NAMALWA (cell line): ENCODE measurements at regions not wholly inside any gene's neighbourhood (a gene's known extent, or its start where the extent isn't known, plus 50 kb on each side); places are given as distances from the start of the nearest gene placed in this dataset.

ENCODE experiments used
- DNase-seq: peaks from one replicate; pipeline ENCODE4 v3.0.0-alpha.2; 2015; ENCODE audit warnings: low spot score

- no peak for DNase-seq
Observed at GRCh38 chr2:193701484-193701883, 1506.8 kb upstream of the TMEFF2 start.

- peak; percentile 38 for DNase-seq
Observed at GRCh38 chr2:193695367-193695766, 1500.6 kb upstream of the TMEFF2 start.

- DNase-seq, result no peak
Observed at GRCh38 chr2:193693758-193694157, 1499.0 kb upstream of the TMEFF2 start.

DNA sequence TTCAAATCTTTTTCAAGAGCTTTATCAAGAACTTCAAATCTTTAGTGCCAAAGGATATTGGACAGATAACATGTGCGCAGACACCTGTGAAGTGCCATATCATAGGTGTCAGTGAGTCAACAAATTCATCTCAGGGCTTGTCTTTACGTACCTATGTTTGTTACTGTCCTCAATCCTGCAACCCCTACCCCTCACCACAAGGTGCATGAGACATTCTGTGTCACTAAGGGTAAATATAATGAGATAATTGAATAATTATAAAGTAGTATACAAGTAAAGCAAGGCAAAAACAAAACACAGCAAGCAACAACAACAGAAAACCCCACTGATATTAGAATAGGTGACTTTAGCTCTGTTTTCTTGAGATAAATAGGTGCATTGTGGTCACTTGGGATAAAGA is 1495.8 kb upstream of the TMEFF2 start:
- DNase-seq, result no peak

GRCh38 chr2:193687195-193687594 is 1492.5 kb upstream of the TMEFF2 start:
- no peak for DNase-seq

- DNase-seq, result no peak
Observed at GRCh38 chr2:193679847-193680246, 1485.1 kb upstream of the TMEFF2 start.

DNA sequence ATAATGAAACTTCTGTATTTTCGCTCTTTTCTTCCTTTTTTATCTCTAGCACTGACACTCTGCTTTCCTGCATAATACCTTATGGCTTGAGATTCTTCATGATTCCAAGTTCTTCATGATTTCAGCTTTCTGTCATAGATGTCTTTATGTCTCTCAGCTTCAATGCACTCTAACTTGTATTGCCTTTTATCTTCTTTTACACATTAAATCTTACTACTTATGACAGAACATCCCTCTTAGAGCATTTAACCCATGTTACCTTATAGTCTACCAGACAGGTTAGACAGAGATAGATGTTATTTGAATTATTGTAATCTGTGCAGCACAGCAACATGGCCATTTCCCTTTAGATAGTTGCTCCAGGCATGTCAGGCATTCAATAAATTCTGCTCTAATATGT is 1475.7 kb upstream of the TMEFF2 start:
- no peak for DNase-seq

- no peak for DNase-seq
Observed at GRCh38 chr2:193668557-193669323, 1474.0 kb upstream of the TMEFF2 start.

DNA sequence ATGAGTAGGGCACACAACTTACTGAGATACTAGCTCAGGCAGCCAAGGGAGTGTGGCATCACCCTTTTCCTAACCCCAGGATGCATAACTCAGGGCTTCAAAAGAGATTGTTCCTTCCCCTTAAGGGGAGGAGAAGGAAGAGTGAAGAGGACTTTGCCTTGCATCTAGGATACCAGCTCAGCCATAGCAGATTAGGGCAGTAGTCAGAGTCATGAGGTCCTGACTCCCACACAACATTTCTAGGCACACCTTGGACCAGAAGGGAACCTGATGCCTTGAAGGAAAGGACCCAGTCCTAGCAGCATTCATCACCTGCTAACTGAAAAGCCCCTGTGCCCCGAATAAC is 1433.2 kb upstream of the TMEFF2 start:
- no peak for DNase-seq

DNA sequence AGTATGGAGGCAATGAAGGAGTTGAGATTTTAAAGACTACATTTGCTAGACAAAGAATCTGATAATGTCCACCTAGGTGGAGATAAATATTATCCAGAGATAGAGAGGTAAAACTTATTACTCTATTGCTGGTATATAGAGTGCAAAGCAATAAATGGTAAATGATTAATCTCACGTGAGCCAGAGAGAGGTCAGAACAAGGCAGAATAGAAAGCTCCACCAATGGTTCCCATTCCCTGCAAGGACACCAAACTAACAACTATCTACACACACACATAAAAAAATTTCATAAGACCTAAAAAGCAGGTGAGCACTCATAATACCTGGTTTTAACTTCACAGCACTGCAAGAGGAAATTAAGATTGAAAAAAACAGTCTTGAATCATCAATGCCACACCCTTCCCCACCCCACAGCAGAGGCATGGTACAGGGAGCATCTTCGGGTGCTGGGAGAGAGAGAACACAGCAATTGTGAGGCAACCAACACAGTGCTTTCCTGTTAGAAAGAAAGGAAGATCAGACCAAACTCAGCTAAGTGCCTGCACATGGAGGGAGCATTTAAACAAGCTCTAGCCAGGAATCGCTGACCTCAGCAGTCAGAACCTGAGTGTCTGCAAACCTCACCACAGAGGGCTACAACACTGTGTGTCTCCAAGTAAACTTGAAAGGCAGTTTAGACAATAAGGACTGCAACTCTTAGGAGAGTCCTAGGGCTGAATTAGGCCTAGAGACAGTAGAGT is 1432.6 kb upstream of the TMEFF2 start:
- DNase-seq, result no peak

DNA sequence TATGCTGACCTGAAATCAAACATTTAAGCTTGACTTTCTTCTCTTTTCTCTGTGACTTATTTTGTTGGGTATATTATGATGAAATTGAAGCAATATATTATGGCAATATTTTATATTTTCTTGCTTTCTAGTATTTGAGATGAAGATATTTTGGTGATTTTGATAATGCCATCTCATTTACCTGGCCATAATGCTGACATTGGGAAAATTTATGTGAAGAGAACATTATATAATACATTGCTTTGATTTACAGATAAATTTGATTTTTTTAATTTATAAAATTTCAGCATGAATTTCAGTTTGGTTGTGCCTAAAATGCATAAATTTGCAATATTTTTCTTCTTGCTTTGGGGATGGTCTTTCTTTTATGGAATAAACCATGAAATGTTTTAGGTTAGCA is 1413.7 kb upstream of the TMEFF2 start:
- DNase-seq, result no peak

GRCh38 chr2:193590831-193591230 is 1396.1 kb upstream of the TMEFF2 start:
- no peak for DNase-seq

- DNase-seq, result peak; percentile 38
Observed at GRCh38 chr2:193584522-193584938, 1389.8 kb upstream of the TMEFF2 start.

DNA sequence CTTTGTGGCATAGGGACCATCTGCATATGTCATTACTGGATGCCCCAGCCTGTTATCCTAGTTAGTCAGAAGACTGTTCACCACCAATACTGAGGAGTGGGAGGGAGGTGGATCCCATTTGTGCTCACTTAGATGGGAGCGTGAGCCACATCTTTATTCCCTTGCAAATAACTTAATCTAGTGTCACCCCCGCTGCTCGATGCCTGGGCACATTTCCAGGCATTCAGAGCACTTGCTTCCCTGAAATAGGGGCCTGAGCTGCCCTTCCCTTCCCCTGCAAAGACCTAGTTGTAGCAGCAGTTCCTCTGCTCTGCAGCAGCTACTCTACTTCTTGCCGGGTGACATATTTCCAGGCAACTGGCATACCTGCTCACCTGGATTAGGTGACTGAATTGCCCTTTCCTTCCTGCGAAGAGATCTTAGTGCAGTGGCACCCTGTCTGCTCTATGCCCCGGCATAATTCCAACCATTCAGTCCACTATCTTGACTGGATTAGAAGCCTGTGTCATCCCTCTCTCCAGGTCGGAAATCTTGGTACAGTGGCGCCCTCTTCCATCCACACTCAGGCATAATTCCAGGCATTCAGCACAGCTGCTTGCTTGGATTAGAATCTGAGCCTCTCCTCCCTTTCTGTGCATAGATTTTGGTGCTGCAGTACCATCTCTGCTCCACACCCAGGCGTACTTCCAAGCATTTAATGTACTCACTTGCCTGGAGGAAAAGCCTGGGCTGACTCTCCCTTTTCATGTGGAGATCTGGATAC is 1389.1 kb upstream of the TMEFF2 start:
- no peak for DNase-seq

- DNase-seq, result no peak
Observed at GRCh38 chr2:193581807-193582206, 1387.1 kb upstream of the TMEFF2 start.

DNA sequence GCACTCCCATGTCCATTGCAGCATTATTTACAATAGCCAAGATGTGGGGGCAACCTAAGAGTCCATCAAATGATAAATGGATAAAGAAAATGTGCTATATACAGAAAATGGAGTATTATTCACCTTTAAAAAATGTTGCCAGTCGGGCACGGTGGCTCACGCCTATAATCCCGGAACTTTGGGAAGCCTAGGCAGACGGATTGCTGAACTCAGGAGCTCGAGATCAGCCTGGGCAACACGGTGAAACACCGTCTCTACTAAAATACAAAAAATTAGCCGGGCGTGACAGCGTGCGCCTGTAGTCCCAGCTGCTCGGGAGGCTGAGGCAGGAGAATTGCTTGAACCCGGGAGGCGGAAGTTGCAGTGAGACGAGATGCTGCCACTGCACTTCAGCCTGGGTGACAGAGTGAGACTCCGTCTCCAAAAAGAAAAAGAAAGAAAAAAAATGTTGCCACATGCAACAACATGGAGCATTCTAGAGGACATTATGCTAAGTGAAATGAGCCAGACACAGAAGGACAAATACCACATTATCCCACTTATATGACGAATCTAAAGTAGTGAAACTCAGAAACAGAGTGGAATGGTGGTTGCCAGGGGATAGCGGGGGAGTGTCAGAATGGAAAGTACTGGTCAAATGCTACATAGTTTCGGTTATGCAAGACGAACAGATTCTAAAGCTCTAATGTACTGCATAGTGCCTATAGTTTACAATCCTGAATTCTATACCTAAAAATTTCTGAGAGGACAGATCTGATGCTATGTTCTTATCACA is 1385.6 kb upstream of the TMEFF2 start:
- DNase-seq, result no peak

DNA sequence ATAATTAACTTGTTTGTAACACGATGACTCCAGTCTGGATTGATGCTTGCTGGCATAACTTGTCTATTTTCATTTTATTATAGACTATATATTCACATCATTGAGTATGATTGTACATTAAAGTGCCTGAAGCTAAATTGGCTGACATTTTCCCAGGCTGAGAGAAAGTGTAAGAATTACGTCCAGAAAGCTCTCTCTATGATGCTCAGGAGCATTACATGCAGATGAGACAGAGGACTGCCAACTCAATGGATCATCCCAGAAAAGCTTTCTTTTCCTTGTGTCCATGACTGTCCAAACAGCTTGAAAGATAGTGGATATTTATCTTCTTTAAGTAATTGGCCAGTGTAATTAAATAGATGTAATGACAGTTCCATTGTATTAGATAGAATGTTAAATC is 1372.2 kb upstream of the TMEFF2 start:
- no peak for DNase-seq

DNA sequence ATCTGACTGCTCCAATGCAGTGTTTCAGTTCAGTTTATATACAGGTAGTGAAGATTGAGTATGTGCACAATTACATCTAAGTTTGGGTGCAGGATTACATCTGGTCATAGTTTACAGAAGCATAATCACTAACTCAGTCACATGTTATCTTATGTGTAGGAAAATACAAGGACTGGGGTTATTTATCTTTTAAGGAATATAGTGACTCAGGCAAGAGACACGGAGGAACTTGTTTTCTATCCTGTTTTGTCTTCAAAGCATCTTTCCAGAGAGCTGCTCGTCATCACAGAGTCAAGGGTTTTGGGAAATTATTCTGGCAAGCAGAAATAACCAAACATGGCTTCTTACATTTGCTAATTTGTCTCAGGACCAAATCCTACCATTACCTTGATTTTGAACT is 1371.5 kb upstream of the TMEFF2 start:
- no peak for DNase-seq

- DNase-seq, result no peak
Observed at GRCh38 chr2:193562031-193562430, 1367.3 kb upstream of the TMEFF2 start.

- no peak for DNase-seq
Observed at GRCh38 chr2:193561054-193561453, 1366.3 kb upstream of the TMEFF2 start.

DNA sequence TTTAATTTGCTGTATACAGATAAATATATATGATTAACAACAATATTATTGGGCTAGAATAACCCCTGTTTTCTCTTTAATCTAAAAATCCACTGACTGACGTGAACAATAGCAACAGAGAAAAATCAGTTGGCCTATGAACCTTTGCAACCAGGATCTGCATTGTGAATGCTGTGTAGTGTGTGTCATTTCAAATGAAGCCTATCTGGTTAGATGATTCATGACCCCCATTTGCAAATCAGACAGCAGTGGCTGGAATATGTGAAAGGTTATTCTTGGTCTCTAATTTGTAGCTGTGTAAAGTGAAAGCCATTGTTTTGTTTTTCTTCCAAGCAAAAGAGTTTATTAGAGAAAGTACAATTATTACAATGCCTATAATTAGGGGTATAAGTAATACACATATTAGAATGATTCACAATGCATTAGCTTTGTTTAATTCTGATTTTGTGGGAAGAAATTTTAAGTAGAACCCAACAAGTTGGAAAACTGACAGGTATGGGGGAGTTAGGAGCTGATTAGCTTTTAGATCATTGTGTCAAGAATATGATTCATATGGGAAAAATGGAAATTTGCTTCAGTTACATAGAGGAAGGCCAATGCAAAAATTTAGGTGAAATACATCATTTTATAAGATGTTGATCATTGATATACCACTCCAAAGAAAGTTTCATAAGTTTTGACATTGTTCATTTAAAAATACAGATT is 1362.2 kb upstream of the TMEFF2 start:
- DNase-seq, result no peak

- DNase-seq, result no peak
Observed at GRCh38 chr2:193549661-193550060, 1354.9 kb upstream of the TMEFF2 start.
